Activated CD8-positive, alpha-beta T cell treated with anti-CD3 and anti-CD28 coated beads for 36 hours (primary cell): ENCODE measurements at regions not wholly inside any gene's neighbourhood (a gene's known extent, or its start where the extent isn't known, plus 50 kb on each side); places are given as distances from the start of the nearest gene placed in this dataset.
"Not testable (repeated sequence)": the region's sequence is repeated elsewhere in the genome, so short reads cannot be mapped to it uniquely, and the experiment has no call there.

Source experiments
- ATAC-seq: fragments of 200-7000 bp; cut with Tn5 transposase; one replicate; pipeline ENCODE4 v1.10.0; 2021; ENCODE audit warnings: mild to moderate bottlenecking, moderate library complexity
- CTCF ChIA-PET: fragments of 350-600 bp; sonication (Branson Sonifier 250); formaldehyde crosslinking; loops from one replicate; lab custom pipeline; 2021; ENCODE audit warnings: antibody characterized with exemption; lab: Charles Lee
- POLR2A ChIA-PET: fragments of 350-600 bp; sonication (Branson Sonifier 250); formaldehyde crosslinking; loops from one replicate; lab custom pipeline; 2021; ENCODE audit warnings: antibody characterized with exemption; lab: Charles Lee
- DNase-seq: peaks from one replicate; pipeline ENCODE4 v3.0.0-alpha.2; 2020
- H3K27ac Mint-ChIP-seq: one replicate; pipeline ENCODE4 v1.8.0; 2021; ENCODE audit warnings: mild to moderate bottlenecking, mixed read lengths
- H3K27me3 Mint-ChIP-seq: one replicate; pipeline ENCODE4 v1.8.0; 2021; ENCODE audit warnings: mixed read lengths
- H3K36me3 Mint-ChIP-seq: one replicate; pipeline ENCODE4 v1.8.0; 2021; ENCODE audit warnings: low read depth, mixed read lengths
- H3K4me1 Mint-ChIP-seq: one replicate; pipeline ENCODE4 v1.8.0; 2021; ENCODE audit warnings: low read depth, mixed read lengths
- H3K4me3 Mint-ChIP-seq: one replicate; pipeline ENCODE4 v1.8.0; 2021; ENCODE audit warnings: mild to moderate bottlenecking, moderate library complexity, mixed read lengths
- H3K9me3 Mint-ChIP-seq: one replicate; pipeline ENCODE4 v1.8.0; 2021; ENCODE audit warnings: mixed read lengths
- intact Hi-C: fragments of 100-400 bp; cut with micrococcal nuclease; formaldehyde crosslinking; loops from one replicate; pipeline ENCODE4 v1.10.0; 2022

- H3K9me3 Mint-ChIP-seq, CTCF ChIA-PET, intact Hi-C loops, DNase-seq, H3K4me1 Mint-ChIP-seq, H3K27me3 Mint-ChIP-seq, H3K4me3 Mint-ChIP-seq, POLR2A ChIA-PET, H3K27ac Mint-ChIP-seq, ATAC-seq, H3K36me3 Mint-ChIP-seq: not testable (repeated sequence)
Measured at GRCh38 chr9:41352390-41352789, 163.3 kb upstream of the ZNG1F start.

- H3K4me3 Mint-ChIP-seq, CTCF ChIA-PET, POLR2A ChIA-PET, ATAC-seq, H3K4me1 Mint-ChIP-seq, H3K36me3 Mint-ChIP-seq, H3K27ac Mint-ChIP-seq, DNase-seq, H3K9me3 Mint-ChIP-seq, intact Hi-C loops, H3K27me3 Mint-ChIP-seq: not testable (repeated sequence)
Measured at GRCh38 chr9:41347893-41348292, 158.8 kb upstream of the ZNG1F start.

DNA sequence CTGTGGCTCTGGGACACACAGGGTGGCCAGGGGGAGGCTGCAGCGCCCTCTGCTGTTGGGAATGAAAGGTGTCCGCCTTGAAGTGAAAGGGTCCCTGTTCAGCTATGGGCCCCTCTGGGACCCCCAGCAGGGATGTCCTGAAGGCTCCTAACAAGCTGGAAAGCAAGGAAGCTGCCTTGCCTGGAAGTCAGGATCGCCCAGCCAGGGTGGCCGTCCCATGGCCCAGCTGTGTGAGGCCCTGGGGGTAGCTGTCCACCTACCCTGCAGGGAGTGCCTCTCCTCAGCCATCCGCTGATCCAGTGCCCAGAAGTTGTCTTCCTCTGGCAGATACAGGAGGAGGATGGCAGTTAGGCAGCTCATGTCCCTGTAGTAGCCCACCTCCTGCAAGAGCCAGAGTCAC, 143.4 kb upstream of the ZNG1F start:
- H3K9me3 Mint-ChIP-seq, POLR2A ChIA-PET, intact Hi-C loops, H3K27ac Mint-ChIP-seq, H3K27me3 Mint-ChIP-seq, ATAC-seq, H3K36me3 Mint-ChIP-seq, H3K4me3 Mint-ChIP-seq, H3K4me1 Mint-ChIP-seq, DNase-seq, CTCF ChIA-PET: not testable (repeated sequence)

- H3K27me3 Mint-ChIP-seq, H3K9me3 Mint-ChIP-seq, intact Hi-C loops, H3K4me3 Mint-ChIP-seq, POLR2A ChIA-PET, H3K4me1 Mint-ChIP-seq, H3K27ac Mint-ChIP-seq, ATAC-seq, H3K36me3 Mint-ChIP-seq, CTCF ChIA-PET, DNase-seq: not testable (repeated sequence)
Measured at GRCh38 chr9:41321277-41321676, 132.2 kb upstream of the ZNG1F start.

GRCh38 chr9:41308953-41309352, 119.8 kb upstream of the ZNG1F start:
- H3K9me3 Mint-ChIP-seq, H3K4me3 Mint-ChIP-seq, ATAC-seq, H3K27me3 Mint-ChIP-seq, DNase-seq, H3K27ac Mint-ChIP-seq, H3K36me3 Mint-ChIP-seq, intact Hi-C loops, POLR2A ChIA-PET, H3K4me1 Mint-ChIP-seq, CTCF ChIA-PET: not testable (repeated sequence)

DNA sequence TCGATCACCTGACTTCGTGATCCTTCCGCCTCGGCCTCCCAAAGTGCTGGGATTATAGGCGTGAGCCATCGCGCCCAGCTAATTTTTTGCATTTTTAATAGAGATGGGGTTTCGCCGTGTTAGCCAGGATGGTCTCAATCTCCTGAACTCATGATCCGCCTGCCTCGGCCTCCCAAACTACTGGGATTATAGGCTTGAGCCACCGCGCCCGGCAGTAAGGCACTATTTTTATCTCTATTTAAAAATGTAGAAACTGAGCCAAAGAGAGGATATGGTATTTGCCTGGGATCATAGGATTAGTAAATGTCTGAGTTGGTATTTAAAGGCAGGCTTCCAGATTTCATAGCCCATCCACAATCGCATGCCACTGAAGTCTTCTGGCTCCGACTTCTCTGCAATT, 96.6 kb upstream of the ZNG1F start:
- intact Hi-C loops, CTCF ChIA-PET, H3K27me3 Mint-ChIP-seq, H3K4me3 Mint-ChIP-seq, ATAC-seq, H3K27ac Mint-ChIP-seq, H3K36me3 Mint-ChIP-seq, H3K4me1 Mint-ChIP-seq, DNase-seq, H3K9me3 Mint-ChIP-seq, POLR2A ChIA-PET: not testable (repeated sequence)

DNA sequence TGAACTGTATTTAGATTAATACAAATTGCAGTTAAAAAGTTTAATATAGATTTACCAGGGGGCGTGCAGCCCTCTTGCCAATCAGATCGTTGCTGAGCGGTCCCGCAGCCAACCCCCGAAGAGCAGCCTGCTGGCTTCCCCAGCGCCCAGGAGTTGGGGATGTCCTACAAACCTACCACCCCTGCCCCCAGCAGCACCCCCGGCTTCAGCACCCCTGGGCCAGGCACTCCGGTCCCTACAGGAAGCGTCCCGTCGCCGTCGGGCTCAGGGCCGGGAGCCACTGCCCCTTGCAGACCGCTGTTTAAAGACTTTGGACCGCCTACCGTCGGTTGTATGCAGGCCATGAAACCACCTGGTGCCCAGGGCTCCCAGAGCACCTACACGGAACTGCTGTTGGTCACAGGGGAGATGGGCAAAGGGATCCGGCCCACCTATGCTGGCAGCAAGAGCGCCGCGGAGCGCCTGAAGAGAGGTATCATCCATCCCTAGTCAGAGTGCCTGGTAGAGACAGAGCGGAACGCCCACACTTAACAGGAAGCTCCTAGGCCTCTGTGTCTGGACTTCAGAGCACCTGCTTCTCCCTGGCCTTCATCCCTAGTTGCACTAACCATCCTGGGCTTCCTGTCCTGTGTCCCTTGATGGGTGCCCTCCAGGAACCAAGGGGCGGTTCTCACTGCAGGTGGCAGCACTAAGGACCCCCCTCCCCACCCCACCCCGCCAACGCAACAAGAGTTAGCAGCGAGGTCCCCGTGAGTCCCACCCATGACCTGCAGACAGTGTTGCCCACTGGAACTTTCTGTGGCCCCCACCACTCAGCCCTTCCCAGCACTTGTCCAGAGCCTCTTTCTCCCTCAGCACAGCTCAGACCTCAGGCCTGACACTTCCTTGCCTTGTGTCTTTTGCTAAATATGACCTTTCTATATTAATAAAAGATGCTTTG, 91.5 kb upstream of the ZNG1F start:
- H3K27me3 Mint-ChIP-seq, H3K4me1 Mint-ChIP-seq, DNase-seq, H3K9me3 Mint-ChIP-seq, H3K4me3 Mint-ChIP-seq, H3K27ac Mint-ChIP-seq, POLR2A ChIA-PET, H3K36me3 Mint-ChIP-seq, CTCF ChIA-PET, intact Hi-C loops: not testable (repeated sequence)
- peak; percentile 34 for ATAC-seq

- H3K36me3 Mint-ChIP-seq, intact Hi-C loops, ATAC-seq, H3K4me1 Mint-ChIP-seq, H3K27me3 Mint-ChIP-seq, POLR2A ChIA-PET, CTCF ChIA-PET, H3K4me3 Mint-ChIP-seq, H3K27ac Mint-ChIP-seq, H3K9me3 Mint-ChIP-seq, DNase-seq: not testable (repeated sequence)
Measured at GRCh38 chr9:41279437-41279836, 90.3 kb upstream of the ZNG1F start.

GRCh38 chr9:41279033-41279432, 89.9 kb upstream of the ZNG1F start:
- DNase-seq, CTCF ChIA-PET, ATAC-seq, POLR2A ChIA-PET, H3K4me1 Mint-ChIP-seq, intact Hi-C loops, H3K4me3 Mint-ChIP-seq, H3K27ac Mint-ChIP-seq, H3K27me3 Mint-ChIP-seq, H3K9me3 Mint-ChIP-seq, H3K36me3 Mint-ChIP-seq: not testable (repeated sequence)

- H3K4me1 Mint-ChIP-seq, POLR2A ChIA-PET, H3K36me3 Mint-ChIP-seq, H3K9me3 Mint-ChIP-seq, CTCF ChIA-PET, intact Hi-C loops, H3K27me3 Mint-ChIP-seq, H3K27ac Mint-ChIP-seq: not testable (repeated sequence)
- ATAC-seq, result peak; percentile 100
- H3K4me3 Mint-ChIP-seq, result peak overlapping the region; percentile 71
- DNase-seq, result peak; percentile 89
Measured at GRCh38 chr9:41273549-41274267, 84.6 kb upstream of the ZNG1F start.

GRCh38 chr9:41272879-41273548, 83.9 kb upstream of the ZNG1F start:
- POLR2A ChIA-PET, H3K27ac Mint-ChIP-seq, H3K9me3 Mint-ChIP-seq, intact Hi-C loops, H3K27me3 Mint-ChIP-seq, CTCF ChIA-PET, H3K36me3 Mint-ChIP-seq, ATAC-seq, H3K4me1 Mint-ChIP-seq: not testable (repeated sequence)
- peak; percentile 47 for DNase-seq
- H3K4me3 Mint-ChIP-seq, result peak overlapping the region; percentile 58
